Gastroesophageal sphincter (tissue), 3 donors: ENCODE measurements at regions not wholly inside any gene's neighbourhood (a gene's known extent, or its start where the extent isn't known, plus 50 kb on each side); places are given as distances from the start of the nearest gene placed in this dataset.

Experiments used
- POLR2A ChIP-seq, 2 donors: fragments of 450-650 bp; IDR thresholded peaks; one replicate each; pipeline ENCODE4 v1.6.1; 2017; ENCODE audit warnings: antibody characterized with exemption in 2 of 2, mild to moderate bottlenecking in 2 of 2, moderate library complexity in 1 of 2
- POLR2AphosphoS5 ChIP-seq: sonication (generic); formaldehyde crosslinking; IDR thresholded peaks from one replicate; pipeline ENCODE4 v1.6.1; 2017; ENCODE audit warnings: antibody characterized with exemption
- TF ChIP-seq, protein P1 (sequence below), 4 experiments: fragments of 200-600 bp in 2 of 4; fragments of 450-650 bp in 2 of 4; sonication (generic) in 1 of 4; IDR thresholded peaks; one replicate each; pipeline ENCODE4 v1.5.1; 2017 to 2019; ENCODE audit warnings: antibody characterized with exemption in 4 of 4, mild to moderate bottlenecking in 2 of 4, moderate library complexity in 2 of 4

GRCh38 chr18:67379981-67380380 is 136.5 kb downstream of the DSEL start:
- no peak for TF ChIP-seq POLR2AphosphoS5
- TF ChIP-seq POLR2A (IDR thresholded peaks at IDR 0.05): no peak
- TF ChIP-seq, protein P1, sequence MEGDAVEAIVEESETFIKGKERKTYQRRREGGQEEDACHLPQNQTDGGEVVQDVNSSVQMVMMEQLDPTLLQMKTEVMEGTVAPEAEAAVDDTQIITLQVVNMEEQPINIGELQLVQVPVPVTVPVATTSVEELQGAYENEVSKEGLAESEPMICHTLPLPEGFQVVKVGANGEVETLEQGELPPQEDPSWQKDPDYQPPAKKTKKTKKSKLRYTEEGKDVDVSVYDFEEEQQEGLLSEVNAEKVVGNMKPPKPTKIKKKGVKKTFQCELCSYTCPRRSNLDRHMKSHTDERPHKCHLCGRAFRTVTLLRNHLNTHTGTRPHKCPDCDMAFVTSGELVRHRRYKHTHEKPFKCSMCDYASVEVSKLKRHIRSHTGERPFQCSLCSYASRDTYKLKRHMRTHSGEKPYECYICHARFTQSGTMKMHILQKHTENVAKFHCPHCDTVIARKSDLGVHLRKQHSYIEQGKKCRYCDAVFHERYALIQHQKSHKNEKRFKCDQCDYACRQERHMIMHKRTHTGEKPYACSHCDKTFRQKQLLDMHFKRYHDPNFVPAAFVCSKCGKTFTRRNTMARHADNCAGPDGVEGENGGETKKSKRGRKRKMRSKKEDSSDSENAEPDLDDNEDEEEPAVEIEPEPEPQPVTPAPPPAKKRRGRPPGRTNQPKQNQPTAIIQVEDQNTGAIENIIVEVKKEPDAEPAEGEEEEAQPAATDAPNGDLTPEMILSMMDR (IDR thresholded peaks at IDR 0.05): no peak
